HCT116 (cell line): ENCODE measurements at regions not wholly inside any gene's neighbourhood (a gene's known extent, or its start where the extent isn't known, plus 50 kb on each side); places are given as distances from the start of the nearest gene placed in this dataset.

Source experiments
- ATAC-seq: fragments of 200-7000 bp; cut with Tn5 transposase; 2 replicates; pipeline ENCODE4 v1.9.1; 2020; ENCODE audit warnings: mild to moderate bottlenecking, moderate library complexity
- BruUV-seq: library from RNA; stranded (reverse); fragments of 400-500 nt; replicated peaks from 2 replicates; lab custom pipeline; 2021; lab: Mats Ljungman, UMichigan
- CTCF ChIA-PET: fragments of 300-600 bp; sonication (Branson Sonifier 250); formaldehyde crosslinking; loops from one replicate; lab custom pipeline; 2021; ENCODE audit warnings: antibody characterized with exemption; lab: Charles Lee
- POLR2A ChIA-PET: fragments of 300-600, 350-600 bp; sonication (Branson Sonifier 250); formaldehyde crosslinking; loops from one replicate; lab custom pipeline; 2021; ENCODE audit warnings: antibody characterized with exemption; lab: Charles Lee
- RAD21 ChIA-PET, 2 experiments: fragments of 300-600 bp; sonication (Branson Sonifier 250); formaldehyde crosslinking; loops; one replicate each; lab custom pipeline; 2023; ENCODE audit warnings: low total read pairs in 2 of 2; ENCODE audit not compliant: uncharacterized antibody in 2 of 2, unreplicated experiment in 2 of 2, low non-redundant PET in 1 of 2; lab: Charles Lee
- DNase-seq: peaks from one replicate; pipeline ENCODE4 v3.0.0-alpha.2; 2010; ENCODE audit warnings: low read depth, low spot score
- H2AFZ ChIP-seq: fragments of 200-600 bp; shearing (Covaris generic), sonication (generic); 2 replicates; pipeline ENCODE4 v1.6.1; 2017; ENCODE audit warnings: low read depth, mixed run types, mixed read lengths, antibody characterized with exemption, low read length; ENCODE audit not compliant: poor library complexity, severe bottlenecking
- H3K27ac ChIP-seq: 2 replicates; pipeline ENCODE4 v1.5.1; 2012; ENCODE audit warnings: low read depth, low read length
- H3K27me3 ChIP-seq: fragments of 200-600 bp; sonication (generic); 2 replicates; pipeline ENCODE4 v1.6.1; 2016; ENCODE audit warnings: mixed run types, low read length, mixed read lengths; ENCODE audit not compliant: insufficient read depth
- H3K36me3 ChIP-seq, 2 experiments: fragments of 200-500 bp in 1 of 2; fragments of 200-600 bp in 1 of 2; sonication (Bioruptor generic) in 1 of 2; sonication (generic) in 1 of 2; 2 replicates each; pipeline versions ENCODE4 v1.5.1 to v1.6.1; 2014 to 2016; ENCODE audit warnings: low read length in 2 of 2, inconsistent platforms in 1 of 2, mixed read lengths in 1 of 2, mixed run types in 1 of 2; ENCODE audit not compliant: insufficient read depth in 2 of 2, control insufficient read depth in 1 of 2
- H3K4me1 ChIP-seq, 2 experiments: fragments of 200-600 bp in 1 of 2; sonication (generic) in 1 of 2; 2 replicates each; pipeline versions ENCODE4 v1.5.1 to v1.6.1; 2012 to 2017; ENCODE audit warnings: low read length in 2 of 2, inconsistent platforms in 1 of 2, mild to moderate bottlenecking in 1 of 2, mixed read lengths in 1 of 2, mixed run types in 1 of 2, moderate library complexity in 1 of 2; ENCODE audit not compliant: insufficient read depth in 2 of 2, control insufficient read depth in 1 of 2
- H3K4me2 ChIP-seq: fragments of 200-600 bp; sonication (generic); 2 replicates; pipeline ENCODE4 v1.6.1; 2017; ENCODE audit warnings: mixed run types, low read length, mixed read lengths
- H3K4me3 ChIP-seq, 2 experiments: fragments of 200-600 bp in 1 of 2; sonication (generic) in 1 of 2; replicated peaks in 1 of 2; 2 replicates each; pipeline ENCODE4 v1.5.1; 2011 to 2016; ENCODE audit warnings: low read length in 2 of 2, control low read depth in 1 of 2, low read depth in 1 of 2, mild to moderate bottlenecking in 1 of 2, mixed read lengths in 1 of 2, mixed run types in 1 of 2
- H3K79me2 ChIP-seq: fragments of 200-600 bp; sonication (generic); 2 replicates; pipeline ENCODE4 v1.6.1; 2017; ENCODE audit warnings: mild to moderate bottlenecking, mixed run types, low read length, moderate library complexity, mixed read lengths; ENCODE audit not compliant: insufficient read depth
- H3K9ac ChIP-seq: fragments of 200-600 bp; sonication (generic); 2 replicates; pipeline ENCODE4 v1.6.1; 2016; ENCODE audit warnings: low read length, mixed read lengths
- H3K9me2 ChIP-seq: fragments of 200-600 bp; sonication (generic), shearing (Covaris generic); 2 replicates; pipeline ENCODE4 v1.6.1; 2017; ENCODE audit warnings: mixed run types, mild to moderate bottlenecking, moderate library complexity; ENCODE audit not compliant: insufficient read depth
- H3K9me3 ChIP-seq, 2 experiments: fragments of 200-500 bp in 1 of 2; fragments of 200-600 bp in 1 of 2; sonication (Bioruptor generic) in 1 of 2; sonication (generic) in 1 of 2; 2 replicates each; pipeline ENCODE4 v1.6.1; 2014 to 2017; ENCODE audit warnings: low read length in 2 of 2, mixed read lengths in 2 of 2, inconsistent platforms in 1 of 2, low read depth in 1 of 2, mild to moderate bottlenecking in 1 of 2, mixed run types in 1 of 2, moderate library complexity in 1 of 2; ENCODE audit not compliant: control insufficient read depth in 1 of 2, insufficient read depth in 1 of 2
- H4K20me1 ChIP-seq: fragments of 200-600 bp; sonication (generic), shearing (Covaris generic); 2 replicates; pipeline ENCODE4 v1.6.1; 2017; ENCODE audit warnings: mixed run types, mild to moderate bottlenecking, moderate library complexity; ENCODE audit not compliant: insufficient read depth
- ATF3 ChIP-seq: IDR thresholded peaks from 2 replicates; pipeline ENCODE4 v1.6.1; 2012
- CBX3 ChIP-seq: IDR thresholded peaks from 2 replicates; pipeline ENCODE4 v1.6.1; 2012; ENCODE audit warnings: low read depth
- CTCF ChIP-seq, 3 experiments: fragments of 200-600 bp in 1 of 3; sonication (generic) in 1 of 3; IDR thresholded peaks in 2 of 3; conservative IDR thresholded peaks in 1 of 3; 2 replicates each; pipeline ENCODE4 v1.5.1; 2012 to 2017; ENCODE audit warnings: low read depth in 2 of 3, low read length in 2 of 3, antibody characterized with exemption in 1 of 3, borderline replicate concordance in 1 of 3, control low read depth in 1 of 3, mild to moderate bottlenecking in 1 of 3, mixed read lengths in 1 of 3, mixed run types in 1 of 3, moderate library complexity in 1 of 3; ENCODE audit not compliant: insufficient read depth in 1 of 3
- EGR1 ChIP-seq: IDR thresholded peaks from 2 replicates; pipeline ENCODE4 v1.6.1; 2012; ENCODE audit warnings: low read depth
- ELF1 ChIP-seq: IDR thresholded peaks from 2 replicates; pipeline ENCODE4 v1.6.1; 2012; ENCODE audit warnings: low read depth, borderline replicate concordance
- EZH2 ChIP-seq: fragments of 200-600 bp; sonication (generic); IDR thresholded peaks from 2 replicates; pipeline ENCODE4 v1.6.1; 2017; ENCODE audit warnings: antibody characterized with exemption, mixed run types
- EZH2phosphoT487 ChIP-seq: fragments of 200-600 bp; IDR thresholded peaks from 2 replicates; pipeline ENCODE4 v1.6.1; 2018; ENCODE audit warnings: antibody characterized with exemption, borderline replicate concordance
- JUND ChIP-seq: IDR thresholded peaks from 2 replicates; pipeline ENCODE4 v1.6.1; 2012
- MAX ChIP-seq: IDR thresholded peaks from 2 replicates; pipeline ENCODE4 v1.6.1; 2012
- SIN3A ChIP-seq: IDR thresholded peaks from 2 replicates; pipeline ENCODE4 v1.6.1; 2012; ENCODE audit warnings: low read depth
- SRF ChIP-seq: IDR thresholded peaks from 2 replicates; pipeline ENCODE4 v1.6.1; 2012; ENCODE audit warnings: low read depth
- YY1 ChIP-seq: IDR thresholded peaks from 2 replicates; pipeline ENCODE4 v1.6.1; 2011; ENCODE audit warnings: low read length, low read depth, moderate library complexity, mild to moderate bottlenecking; ENCODE audit not compliant: insufficient replicate concordance; ENCODE audit errors: extremely low read depth
- ZNF274 ChIP-seq: fragments of 200-500 bp; sonication (Bioruptor generic); IDR thresholded peaks from 2 replicates; pipeline ENCODE4 v1.6.1; 2014; ENCODE audit warnings: mild to moderate bottlenecking, low read depth, low read length, inconsistent platforms
- intact Hi-C: fragments of 100-400 bp; cut with micrococcal nuclease; formaldehyde crosslinking; loops from 2 replicates; pipeline ENCODE4 v1.10.0; 2022

- no TSS peak for BruUV-seq
- Histone ChIP-seq H2AFZ (no peak overlapping the region), H3K27me3 (no peaks in the 10 kb centered on the region), H3K4me3 (no peak overlapping the region), H3K9me2 (no peaks in the 10 kb centered on the region), H3K4me2 (no peak overlapping the region), H3K4me1 (no peaks in the 10 kb centered on the region), H3K79me2 (no peaks in the 10 kb centered on the region), H4K20me1 (no peaks in the 10 kb centered on the region), H3K9ac (no peak overlapping the region), H3K27ac (no peak overlapping the region), H3K36me3 (no peaks in the 10 kb centered on the region), H3K9me3 (no peaks in the 10 kb centered on the region)
- no peak for TF ChIP-seq JUND
- TF ChIP-seq SIN3A, result no peak
- ChIA-PET POLR2A (interaction anchor here (0.8 to 1.0 kb wide), 2 partner anchors 9 to 12 kb away, joined by 3 read pairs; no protein-coding TSS in a partner anchor), RAD21 (no interaction called here), CTCF (interaction anchor here (0.7 kb wide), 1 partner anchor 14 kb away, joined by 3 read pairs; no protein-coding TSS in a partner anchor)
- intact Hi-C loops, result no loop called here
- no peak for DNase-seq
- no peak for ATAC-seq
Observed at GRCh38 chr1:65491472-65491871, 71.0 kb downstream of the LEPR start.

- intact Hi-C loops, result no loop called here
- no peaks in the 10 kb centered on the region for H4K20me1 ChIP-seq
- no peak overlapping the region for H3K4me3 ChIP-seq
- no peaks in the 10 kb centered on the region for H3K79me2 ChIP-seq
- ChIA-PET RAD21 (no interaction called here), CTCF (no interaction called here), POLR2A (no interaction called here)
- no peaks in the 10 kb centered on the region for H3K4me1 ChIP-seq
- no peak overlapping the region for H3K4me2 ChIP-seq
- no peak overlapping the region for H2AFZ ChIP-seq
- ATAC-seq (no peak), DNase-seq (no peak)
- no peak overlapping the region for H3K27ac ChIP-seq
- H3K9me2 ChIP-seq, result no peaks in the 10 kb centered on the region
- H3K9ac ChIP-seq, result no peak overlapping the region
- TF ChIP-seq YY1, result no peak
- BruUV-seq, result no TSS peak
- H3K36me3 ChIP-seq, result no peaks in the 10 kb centered on the region
- H3K9me3 ChIP-seq, result no peaks in the 10 kb centered on the region
- no peaks in the 10 kb centered on the region for H3K27me3 ChIP-seq
Observed at GRCh38 chr1:65493802-65494201, 73.3 kb downstream of the LEPR start.

- POLR2A ChIA-PET, result no interaction called here
- Histone ChIP-seq H3K27ac (no peak overlapping the region), H4K20me1 (no peaks in the 10 kb centered on the region), H3K4me3 (no peak overlapping the region), H3K9ac (no peak overlapping the region), H3K27me3 (no peaks in the 10 kb centered on the region), H3K4me2 (no peak overlapping the region), H3K79me2 (no peaks in the 10 kb centered on the region), H2AFZ (no peak overlapping the region), H3K36me3 (no peaks in the 10 kb centered on the region), H3K9me3 (no peaks in the 10 kb centered on the region), H3K4me1 (no peaks in the 10 kb centered on the region), H3K9me2 (no peaks in the 10 kb centered on the region)
- RAD21 ChIA-PET, result no interaction called here
- BruUV-seq, result no TSS peak
- ATAC-seq (no peak), DNase-seq (no peak)
- CTCF ChIA-PET, result no interaction called here
- intact Hi-C loops, result no loop called here
- TF ChIP-seq CTCF (IDR thresholded peaks at IDR 0.05 in 2 of 3, conservative IDR thresholded peaks at IDR 0.05 in 1 of 3; ENCODE audit: borderline replicate concordance in 1 of 3, insufficient read depth in 1 of 3, low read depth in 2 of 3, low read length in 2 of 3), result no peak
- TF ChIP-seq MAX, result no peak
- no peak for TF ChIP-seq EZH2
- no peak for TF ChIP-seq SIN3A
- no peak for TF ChIP-seq EGR1
- no peak for TF ChIP-seq CBX3
- TF ChIP-seq EZH2phosphoT487, result no peak
- TF ChIP-seq JUND, result no peak
- TF ChIP-seq ELF1, result no peak
- TF ChIP-seq ZNF274, result no peak
- no peak for TF ChIP-seq ATF3
- TF ChIP-seq SRF, result no peak
- no peak for TF ChIP-seq YY1
Observed at GRCh38 chr1:65494671-65495070, 74.2 kb downstream of the LEPR start.
